ENCODE measurements at regions not wholly inside any gene's neighbourhood (a gene's known extent, or its start where the extent isn't known, plus 50 kb on each side); places are given as distances from the start of the nearest gene placed in this dataset.
"Not testable (repeated sequence)": the region's sequence is repeated elsewhere in the genome, so short reads cannot be mapped to it uniquely, and the experiment has no call there.

DNA sequence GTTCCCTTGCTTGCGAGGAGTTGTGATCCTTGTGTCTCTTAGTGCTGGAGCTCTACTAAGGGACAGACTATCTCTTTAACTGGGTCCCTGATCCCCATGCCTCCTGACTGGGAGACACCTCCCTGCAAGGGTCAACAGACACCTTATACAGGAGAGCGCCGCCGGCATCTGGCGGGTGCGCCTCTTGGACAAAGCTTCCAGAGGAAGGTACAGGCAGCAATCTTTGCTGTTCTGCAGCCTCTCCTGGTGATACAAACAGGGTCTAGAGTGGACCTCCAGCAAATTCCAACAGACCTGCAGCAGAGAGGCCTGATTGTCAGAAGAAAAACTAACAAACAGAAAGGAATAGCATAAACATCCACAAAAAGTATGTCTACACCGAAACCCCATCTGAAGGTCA, 115.6 kb upstream of the ITM2A start:
- DNase-seq, result no peak

GRCh38 chrX:79477691-79478090, 110.6 kb upstream of the ITM2A start:
- DNase-seq, result no peak

- DNase-seq, result no peak
Observed at GRCh38 chrX:79466636-79467035, 99.5 kb upstream of the ITM2A start.

DNA sequence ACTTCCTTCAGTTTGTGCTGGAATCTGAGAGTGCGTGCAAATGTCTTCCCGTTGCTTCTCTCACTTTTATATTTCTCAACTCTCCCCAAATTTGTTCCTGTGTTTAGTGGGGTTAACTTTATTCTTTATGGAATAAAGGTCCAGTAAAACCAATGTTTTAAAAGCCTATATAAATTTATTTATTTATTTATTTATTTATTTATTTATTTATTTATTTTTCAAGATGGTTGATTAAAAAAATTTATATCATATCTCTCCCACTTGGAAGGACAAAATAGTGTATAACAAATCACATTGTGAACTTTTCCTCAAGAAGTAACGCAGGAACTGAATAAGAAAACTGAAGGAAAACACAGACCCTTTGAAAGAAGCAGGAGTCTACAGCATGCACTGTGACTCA, 95.3 kb upstream of the ITM2A start:
- DNase-seq, result no peak

DNA sequence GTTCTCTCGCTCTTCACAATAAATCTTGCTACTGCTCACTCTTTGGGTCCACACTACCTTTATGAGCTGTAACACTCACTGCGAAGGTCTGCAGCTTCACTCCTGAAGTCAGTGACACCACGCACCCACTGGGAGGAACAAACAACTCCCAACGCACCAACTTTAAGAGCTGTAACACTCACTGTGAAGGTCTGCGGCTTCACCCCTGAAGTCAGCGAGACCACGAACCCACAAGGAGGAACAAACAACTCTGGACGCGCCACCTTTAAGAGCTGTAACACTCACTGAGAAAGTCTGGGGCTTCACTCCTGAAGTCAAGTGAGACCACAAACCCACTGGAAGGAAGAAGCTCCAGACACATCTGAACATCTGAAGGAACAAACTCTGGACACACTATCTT, 89.5 kb upstream of the ITM2A start:
- not testable (repeated sequence) for DNase-seq

GRCh38 chrX:79452881-79453280, 85.7 kb upstream of the ITM2A start:
- DNase-seq, result no peak

GRCh38 chrX:79444694-79445210, 77.6 kb upstream of the ITM2A start:
- DNase-seq, result no peak

DNA sequence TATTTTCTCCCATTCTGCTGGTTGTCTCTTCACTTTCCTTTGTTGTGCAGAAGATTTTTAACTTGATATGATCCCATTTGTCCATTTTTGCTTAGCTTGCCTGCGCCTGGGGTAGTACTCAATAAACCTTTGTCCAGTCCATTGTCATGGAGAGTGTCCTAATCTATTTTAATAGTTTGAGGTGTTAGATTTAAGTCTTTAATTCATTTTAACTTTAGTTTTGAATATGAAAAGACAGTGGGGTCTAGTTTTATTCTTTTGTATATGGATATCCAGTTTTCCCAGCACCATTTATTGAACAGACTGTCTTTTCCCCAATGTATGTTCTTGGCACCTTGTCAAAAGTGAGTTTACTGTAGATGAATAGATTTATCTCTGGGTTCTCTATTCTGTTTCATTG, 76.0 kb upstream of the ITM2A start:
- DNase-seq, result no peak

DNA sequence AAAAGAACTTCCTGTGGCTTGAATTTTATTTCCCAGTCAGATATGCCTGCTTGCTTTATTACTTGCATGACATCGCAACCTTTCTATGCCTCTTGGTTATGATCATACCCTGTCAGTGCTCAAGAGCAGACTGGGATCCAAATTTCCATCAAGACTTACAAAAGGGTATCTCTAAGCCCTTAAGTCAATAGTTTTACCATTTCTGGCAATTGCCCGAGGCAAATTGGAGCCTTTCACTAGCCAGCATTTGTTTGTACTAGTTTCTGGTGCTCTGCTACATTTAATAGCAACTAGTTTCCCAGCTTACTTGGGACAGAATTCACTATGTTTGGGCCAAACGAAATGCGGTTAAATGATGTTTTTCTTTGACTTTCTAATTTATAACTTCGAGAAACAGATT, 73.2 kb upstream of the ITM2A start:
- DNase-seq, result no peak
